Neural cell (in vitro differentiated cells): ENCODE measurements at regions not wholly inside any gene's neighbourhood (a gene's known extent, or its start where the extent isn't known, plus 50 kb on each side); places are given as distances from the start of the nearest gene placed in this dataset.

Experiments used
- EP300 ChIP-seq: fragments of 450-650 bp; conservative IDR thresholded peaks from 2 replicates; pipeline ENCODE4 v1.6.1; 2014; ENCODE audit warnings: antibody characterized with exemption, mild to moderate bottlenecking, moderate library complexity; ENCODE audit not compliant: poor library complexity, severe bottlenecking
- EZH2 ChIP-seq: fragments of 200-600, 300-800 bp; shearing (Covaris generic), sonication (generic); IDR thresholded peaks from 2 replicates; pipeline ENCODE4 v1.6.1; 2014; ENCODE audit warnings: antibody characterized with exemption, low read length, borderline replicate concordance, mild to moderate bottlenecking; ENCODE audit not compliant: insufficient read depth, poor library complexity, severe bottlenecking
- MXI1 ChIP-seq: fragments of 450-650 bp; conservative IDR thresholded peaks from 2 replicates; pipeline ENCODE4 v1.6.1; 2014; ENCODE audit warnings: antibody characterized with exemption, mild to moderate bottlenecking; ENCODE audit not compliant: poor library complexity, severe bottlenecking
- POLR2AphosphoS5 ChIP-seq: IDR thresholded peaks from 2 replicates; pipeline ENCODE4 v1.6.1; 2012
- RAD21 ChIP-seq: fragments of 450-650 bp; conservative IDR thresholded peaks from 2 replicates; pipeline ENCODE4 v1.6.1; 2014; ENCODE audit warnings: antibody characterized with exemption, mild to moderate bottlenecking, moderate library complexity
- SMC3 ChIP-seq: fragments of 450-650 bp; conservative IDR thresholded peaks from 2 replicates; pipeline ENCODE4 v1.6.1; 2014; ENCODE audit warnings: antibody characterized with exemption, mild to moderate bottlenecking, moderate library complexity; ENCODE audit not compliant: poor library complexity
- TAF1 ChIP-seq: IDR thresholded peaks from 2 replicates; pipeline ENCODE4 v1.6.1; 2012; ENCODE audit warnings: low read depth
- TF ChIP-seq, protein P1 (sequence below): fragments of 450-650 bp; IDR thresholded peaks from 2 replicates; pipeline ENCODE4 v1.5.1; 2014; ENCODE audit warnings: antibody characterized with exemption, mild to moderate bottlenecking, moderate library complexity; ENCODE audit not compliant: poor library complexity, severe bottlenecking
- TF ChIP-seq, protein P2 (sequence below): IDR thresholded peaks from 2 replicates; pipeline ENCODE4 v1.6.1; 2012; ENCODE audit warnings: borderline replicate concordance

DNA sequence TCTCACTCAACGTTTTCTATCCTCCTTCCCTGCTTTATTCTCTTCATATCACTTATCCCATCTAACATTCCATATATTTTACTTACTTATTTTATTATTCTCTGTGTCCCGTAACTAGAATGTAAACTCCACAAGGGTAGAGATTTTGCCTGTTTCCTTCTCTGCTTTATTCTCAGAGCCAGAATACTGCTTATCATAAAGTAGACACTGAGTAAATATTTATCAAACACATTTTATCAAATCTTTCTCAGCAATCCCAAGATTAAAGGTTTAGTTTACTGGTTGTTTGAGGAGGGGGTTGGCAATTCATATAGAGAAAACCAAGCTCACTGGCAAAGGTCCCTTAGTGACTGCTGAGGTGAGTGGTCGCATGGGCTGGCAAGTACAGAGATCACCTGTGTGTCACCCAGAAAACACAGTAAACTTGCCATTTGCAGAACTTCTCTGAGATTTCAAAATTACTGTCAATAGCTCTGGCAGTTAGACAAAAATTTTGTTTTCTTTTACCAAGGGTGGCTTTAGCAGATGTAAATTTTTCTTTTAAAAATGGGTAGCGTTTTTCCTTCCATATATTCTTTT, 662.4 kb downstream of the UTRN start:
- TF ChIP-seq, protein P1, sequence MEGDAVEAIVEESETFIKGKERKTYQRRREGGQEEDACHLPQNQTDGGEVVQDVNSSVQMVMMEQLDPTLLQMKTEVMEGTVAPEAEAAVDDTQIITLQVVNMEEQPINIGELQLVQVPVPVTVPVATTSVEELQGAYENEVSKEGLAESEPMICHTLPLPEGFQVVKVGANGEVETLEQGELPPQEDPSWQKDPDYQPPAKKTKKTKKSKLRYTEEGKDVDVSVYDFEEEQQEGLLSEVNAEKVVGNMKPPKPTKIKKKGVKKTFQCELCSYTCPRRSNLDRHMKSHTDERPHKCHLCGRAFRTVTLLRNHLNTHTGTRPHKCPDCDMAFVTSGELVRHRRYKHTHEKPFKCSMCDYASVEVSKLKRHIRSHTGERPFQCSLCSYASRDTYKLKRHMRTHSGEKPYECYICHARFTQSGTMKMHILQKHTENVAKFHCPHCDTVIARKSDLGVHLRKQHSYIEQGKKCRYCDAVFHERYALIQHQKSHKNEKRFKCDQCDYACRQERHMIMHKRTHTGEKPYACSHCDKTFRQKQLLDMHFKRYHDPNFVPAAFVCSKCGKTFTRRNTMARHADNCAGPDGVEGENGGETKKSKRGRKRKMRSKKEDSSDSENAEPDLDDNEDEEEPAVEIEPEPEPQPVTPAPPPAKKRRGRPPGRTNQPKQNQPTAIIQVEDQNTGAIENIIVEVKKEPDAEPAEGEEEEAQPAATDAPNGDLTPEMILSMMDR = no peak
- TF ChIP-seq POLR2AphosphoS5 (no peak), TAF1 (no peak), EP300 (no peak), EZH2 (no peak), SMC3 (no peak), MXI1 (no peak), RAD21 (no peak)
- TF ChIP-seq, protein P2, sequence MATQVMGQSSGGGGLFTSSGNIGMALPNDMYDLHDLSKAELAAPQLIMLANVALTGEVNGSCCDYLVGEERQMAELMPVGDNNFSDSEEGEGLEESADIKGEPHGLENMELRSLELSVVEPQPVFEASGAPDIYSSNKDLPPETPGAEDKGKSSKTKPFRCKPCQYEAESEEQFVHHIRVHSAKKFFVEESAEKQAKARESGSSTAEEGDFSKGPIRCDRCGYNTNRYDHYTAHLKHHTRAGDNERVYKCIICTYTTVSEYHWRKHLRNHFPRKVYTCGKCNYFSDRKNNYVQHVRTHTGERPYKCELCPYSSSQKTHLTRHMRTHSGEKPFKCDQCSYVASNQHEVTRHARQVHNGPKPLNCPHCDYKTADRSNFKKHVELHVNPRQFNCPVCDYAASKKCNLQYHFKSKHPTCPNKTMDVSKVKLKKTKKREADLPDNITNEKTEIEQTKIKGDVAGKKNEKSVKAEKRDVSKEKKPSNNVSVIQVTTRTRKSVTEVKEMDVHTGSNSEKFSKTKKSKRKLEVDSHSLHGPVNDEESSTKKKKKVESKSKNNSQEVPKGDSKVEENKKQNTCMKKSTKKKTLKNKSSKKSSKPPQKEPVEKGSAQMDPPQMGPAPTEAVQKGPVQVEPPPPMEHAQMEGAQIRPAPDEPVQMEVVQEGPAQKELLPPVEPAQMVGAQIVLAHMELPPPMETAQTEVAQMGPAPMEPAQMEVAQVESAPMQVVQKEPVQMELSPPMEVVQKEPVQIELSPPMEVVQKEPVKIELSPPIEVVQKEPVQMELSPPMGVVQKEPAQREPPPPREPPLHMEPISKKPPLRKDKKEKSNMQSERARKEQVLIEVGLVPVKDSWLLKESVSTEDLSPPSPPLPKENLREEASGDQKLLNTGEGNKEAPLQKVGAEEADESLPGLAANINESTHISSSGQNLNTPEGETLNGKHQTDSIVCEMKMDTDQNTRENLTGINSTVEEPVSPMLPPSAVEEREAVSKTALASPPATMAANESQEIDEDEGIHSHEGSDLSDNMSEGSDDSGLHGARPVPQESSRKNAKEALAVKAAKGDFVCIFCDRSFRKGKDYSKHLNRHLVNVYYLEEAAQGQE = no peak
